Tibial nerve (tissue), 4 donors: ENCODE measurements at regions not wholly inside any gene's neighbourhood (a gene's known extent, or its start where the extent isn't known, plus 50 kb on each side); places are given as distances from the start of the nearest gene placed in this dataset.

ENCODE experiments used
- CTCF ChIP-seq, 5 experiments: fragments of 200-600 bp in 3 of 5; fragments of 450-650 bp in 2 of 5; sonication (generic) in 3 of 5; IDR thresholded peaks; one replicate each; pipeline ENCODE4 v1.5.1; 2016 to 2019; ENCODE audit warnings: antibody characterized with exemption in 5 of 5, mild to moderate bottlenecking in 3 of 5, moderate library complexity in 2 of 5
- EP300 ChIP-seq, 2 donors: sonication (generic); formaldehyde crosslinking; IDR thresholded peaks; one replicate each; pipeline ENCODE4 v1.6.1; 2017; ENCODE audit warnings: antibody characterized with exemption in 2 of 2, mild to moderate bottlenecking in 1 of 2
- POLR2A ChIP-seq, 2 donors: fragments of 450-650 bp; IDR thresholded peaks; one replicate each; pipeline ENCODE4 v1.6.1; 2017; ENCODE audit warnings: antibody characterized with exemption in 2 of 2, mild to moderate bottlenecking in 2 of 2, moderate library complexity in 2 of 2

- TF ChIP-seq CTCF (IDR thresholded peaks at IDR 0.05) (no peak), POLR2A (IDR thresholded peaks at IDR 0.05) (no peak), EP300 (IDR thresholded peaks at IDR 0.05) (no peak)
These were observed 66.2 kb upstream of the SLC1A1 start for GRCh38 chr9:4424038-4424437.
